Stimulated activated CD4-positive, alpha-beta T cell treated with anti-CD3 and anti-CD28 coated beads, Interleukin-15, amount 100 ng/mL, for 24 hours (primary cell): ENCODE measurements at regions not wholly inside any gene's neighbourhood (a gene's known extent, or its start where the extent isn't known, plus 50 kb on each side); places are given as distances from the start of the nearest gene placed in this dataset.

ENCODE experiments used
- DNase-seq: peaks from one replicate; pipeline ENCODE4 v3.0.0-alpha.2; 2020

- peak; percentile 27 for DNase-seq
These were observed 197.2 kb downstream of the CRPPA start for GRCh38 chr7:16223963-16224707.

GRCh38 chr7:16212610-16213009 is 208.7 kb downstream of the CRPPA start:
- DNase-seq: no peak

GRCh38 chr7:16212032-16212431 is 209.3 kb downstream of the CRPPA start:
- DNase-seq: no peak

- no peak for DNase-seq
These were observed 209.9 kb downstream of the CRPPA start for GRCh38 chr7:16211402-16211925.

GRCh38 chr7:16210171-16210570 is 211.2 kb downstream of the CRPPA start:
- no peak for DNase-seq

GRCh38 chr7:16207321-16207720 is 214.0 kb downstream of the CRPPA start:
- DNase-seq: no peak

GRCh38 chr7:16205466-16205865 is 215.9 kb downstream of the CRPPA start:
- DNase-seq: no peak

- DNase-seq: no peak
These were observed 216.4 kb downstream of the CRPPA start for GRCh38 chr7:16204953-16205352.

- no peak for DNase-seq
These were observed 218.3 kb downstream of the CRPPA start for GRCh38 chr7:16203065-16203464.

GRCh38 chr7:16202303-16202702 is 219.0 kb downstream of the CRPPA start:
- DNase-seq: no peak

- no peak for DNase-seq
These were observed 220.7 kb downstream of the CRPPA start for GRCh38 chr7:16200591-16200990.

GRCh38 chr7:16193631-16194030 is 227.7 kb downstream of the CRPPA start:
- DNase-seq: no peak

GRCh38 chr7:16189026-16189715 is 232.2 kb downstream of the CRPPA start:
- no peak for DNase-seq

- no peak for DNase-seq
These were observed 234.2 kb downstream of the CRPPA start for GRCh38 chr7:16187131-16187530.

- no peak for DNase-seq
These were observed 242.8 kb downstream of the CRPPA start for GRCh38 chr7:16178585-16178984.

- DNase-seq: no peak
These were observed 243.2 kb downstream of the CRPPA start for GRCh38 chr7:16178092-16178491.

GRCh38 chr7:16174253-16174652 is 247.1 kb downstream of the CRPPA start:
- no peak for DNase-seq

GRCh38 chr7:16172366-16172765 is 249.0 kb downstream of the CRPPA start:
- no peak for DNase-seq

GRCh38 chr7:16171928-16172327 is 249.4 kb downstream of the CRPPA start:
- DNase-seq: no peak

- no peak for DNase-seq
These were observed 250.7 kb downstream of the CRPPA start for GRCh38 chr7:16170671-16171070.

- DNase-seq: no peak
These were observed 251.8 kb downstream of the CRPPA start for GRCh38 chr7:16169537-16169936.

- no peak for DNase-seq
These were observed 253.8 kb downstream of the CRPPA start for GRCh38 chr7:16167526-16167925.

GRCh38 chr7:16144361-16144760 is 277.0 kb downstream of the CRPPA start:
- DNase-seq: no peak

GRCh38 chr7:16137944-16138343 is 283.4 kb downstream of the CRPPA start:
- DNase-seq: no peak
